Common myeloid progenitor, CD34-positive (primary cell): ENCODE measurements at regions not wholly inside any gene's neighbourhood (a gene's known extent, or its start where the extent isn't known, plus 50 kb on each side); places are given as distances from the start of the nearest gene placed in this dataset.

Experiments
- CTCF ChIA-PET: fragments of 350-600 bp; sonication (Branson Sonifier 250); formaldehyde crosslinking; loops from one replicate; lab custom pipeline; 2021; ENCODE audit warnings: antibody characterized with exemption; lab: Charles Lee
- POLR2A ChIA-PET: fragments of 350-600 bp; sonication (Branson Sonifier 250); formaldehyde crosslinking; loops from one replicate; lab custom pipeline; 2021; ENCODE audit warnings: antibody characterized with exemption; lab: Charles Lee
- DNase-seq, 3 donors: peaks; one replicate each; pipeline versions ENCODE4 v3.0.0 to v3.0.0-alpha.2; 2013
- H3K27ac ChIP-seq, 2 experiments: 1 replicate in 1 of 2; 2 replicates in 1 of 2; pipeline ENCODE4 v1.7.0; 2013; ENCODE audit warnings: inconsistent platforms in 2 of 2, low read length in 2 of 2, mild to moderate bottlenecking in 2 of 2, low read depth in 1 of 2, moderate library complexity in 1 of 2; ENCODE audit not compliant: severe bottlenecking in 2 of 2, insufficient read depth in 1 of 2, poor library complexity in 1 of 2
- H3K27me3 ChIP-seq, 5 experiments: replicated peaks in 2 of 5; 1 replicate in 3 of 5; 2 replicates in 2 of 5; pipeline versions ENCODE4 v1.6.1 to v1.7.0; 2013; ENCODE audit warnings: low read length in 4 of 5, mild to moderate bottlenecking in 2 of 5, moderate library complexity in 2 of 5, inconsistent platforms in 1 of 5; ENCODE audit not compliant: insufficient read depth in 5 of 5, control insufficient read depth in 4 of 5
- H3K36me3 ChIP-seq, 4 experiments: 1 replicate in 2 of 4; 2 replicates in 2 of 4; pipeline versions ENCODE4 v1.6.1 to v1.7.0; 2013; ENCODE audit warnings: low read length in 3 of 4, control low read depth in 1 of 4, mild to moderate bottlenecking in 1 of 4; ENCODE audit not compliant: control insufficient read depth in 4 of 4, insufficient read depth in 4 of 4
- H3K4me1 ChIP-seq, 4 experiments: 1 replicate in 3 of 4; 2 replicates in 1 of 4; pipeline versions ENCODE4 v1.6.1 to v1.7.1; 2013; ENCODE audit warnings: low read length in 3 of 4, mild to moderate bottlenecking in 3 of 4, control low read depth in 1 of 4, inconsistent platforms in 1 of 4, moderate library complexity in 1 of 4; ENCODE audit not compliant: control insufficient read depth in 4 of 4, insufficient read depth in 4 of 4; ENCODE audit errors: control extremely low read depth in 1 of 4
- H3K4me3 ChIP-seq, 7 experiments: 1 replicate in 4 of 7; 2 replicates in 3 of 7; pipeline versions ENCODE4 v1.5.1 to v1.7.0; 2013; ENCODE audit warnings: mild to moderate bottlenecking in 7 of 7, low read length in 6 of 7, moderate library complexity in 6 of 7, inconsistent platforms in 2 of 7, low read depth in 2 of 7, control low read depth in 1 of 7; ENCODE audit not compliant: insufficient read depth in 4 of 7, control insufficient read depth in 1 of 7; ENCODE audit errors: extremely low read depth in 1 of 7
- H3K9me3 ChIP-seq, 5 experiments: 1 replicate in 4 of 5; 2 replicates in 1 of 5; pipeline versions ENCODE4 v1.6.1 to v1.7.1; 2013; ENCODE audit warnings: low read length in 4 of 5, mild to moderate bottlenecking in 2 of 5, inconsistent platforms in 1 of 5, low read depth in 1 of 5, moderate library complexity in 1 of 5; ENCODE audit not compliant: control insufficient read depth in 4 of 5, insufficient read depth in 2 of 5; ENCODE audit errors: control extremely low read depth in 1 of 5
- WGBS: methylation state at CpG from one replicate; pipeline ENCODE4 v1.1.5; 2013; ENCODE audit not compliant: insufficient coverage; 5-methylcytosine and 5-hydroxymethylcytosine counted together

GRCh38 chr7:31284106-31284505 lies 56.4 kb downstream of the NEUROD6 start:
- WGBS = 60% methylated on average over 4 of the region's 4 CpGs
- ChIA-PET CTCF (no interaction called here), POLR2A (no interaction called here)

GRCh38 chr7:31271641-31272405 lies 68.7 kb downstream of the NEUROD6 start:
- WGBS = 95% methylated on average over 4 of the region's 5 CpGs
- no peak for DNase-seq
- CTCF ChIA-PET = no interaction called here

More at GRCh38 chr7:31284106-31284505, 56.4 kb downstream of the NEUROD6 start:
- H3K4me1 ChIP-seq = no peaks in the 10 kb centered on the region
- H3K4me3 ChIP-seq = no peak overlapping the region
- no peaks in the 10 kb centered on the region for H3K27me3 ChIP-seq
- no peak overlapping the region for H3K27ac ChIP-seq
- DNase-seq = no peak
- H3K36me3 ChIP-seq = no peaks in the 10 kb centered on the region
- no peaks in the 10 kb centered on the region for H3K9me3 ChIP-seq

GRCh38 chr7:31267486-31267885 lies 73.0 kb downstream of the NEUROD6 start:
- H3K4me1 ChIP-seq = no peaks in the 10 kb centered on the region
- whole genome bisulfite sequencing = 50% methylated on average over 1 of the region's 1 CpG
- peaks cover 0 to 2% (median 0%) of the 10 kb centered on the region in 5 experiments for H3K27me3 ChIP-seq
- no peak overlapping the region for H3K27ac ChIP-seq
- DNase-seq = no peak
- ChIA-PET POLR2A (no interaction called here), CTCF (interaction anchor here (1.3 kb wide), 1 partner anchor 106 kb away, joined by 3 read pairs; no protein-coding TSS in a partner anchor)
- no peaks in the 10 kb centered on the region for H3K9me3 ChIP-seq
- H3K4me3 ChIP-seq = no peak overlapping the region
- no peaks in the 10 kb centered on the region for H3K36me3 ChIP-seq

More at GRCh38 chr7:31271641-31272405, 68.7 kb downstream of the NEUROD6 start:
- POLR2A ChIA-PET = no interaction called here
- Histone ChIP-seq H3K4me1 (no peaks in the 10 kb centered on the region), H3K4me3 (no peak overlapping the region), H3K27ac (no peak overlapping the region), H3K36me3 (no peaks in the 10 kb centered on the region), H3K9me3 (no peaks in the 10 kb centered on the region), H3K27me3 (no peaks in the 10 kb centered on the region)

GRCh38 chr7:31263338-31263737 lies 77.2 kb downstream of the NEUROD6 start:
- Histone ChIP-seq H3K27ac (no peak overlapping the region), H3K36me3 (no peaks in the 10 kb centered on the region), H3K9me3 (no peaks in the 10 kb centered on the region), H3K4me3 (no peak overlapping the region), H3K27me3 (peaks cover 0 to 8% (median 0%) of the 10 kb centered on the region in 5 experiments), H3K4me1 (no peaks in the 10 kb centered on the region)
- ChIA-PET CTCF (no interaction called here), POLR2A (no interaction called here)
- WGBS = 60% methylated on average over 1 of the region's 2 CpGs
- DNase-seq = no peak

GRCh38 chr7:31261341-31261740 lies 79.2 kb downstream of the NEUROD6 start:
- WGBS = 49% methylated on average over 7 of the region's 7 CpGs
- CTCF ChIA-PET = no interaction called here
- peaks cover 0 to 3% (median 0%) of the 10 kb centered on the region in 5 experiments for H3K9me3 ChIP-seq
- no peak overlapping the region for H3K27ac ChIP-seq
- no peaks in the 10 kb centered on the region for H3K4me1 ChIP-seq
- no peak overlapping the region for H3K4me3 ChIP-seq
- POLR2A ChIA-PET = no interaction called here
- H3K27me3 ChIP-seq = peaks cover 0 to 8% (median 0%) of the 10 kb centered on the region in 5 experiments
- H3K36me3 ChIP-seq = no peaks in the 10 kb centered on the region
- DNase-seq = no peak

GRCh38 chr7:31260851-31261250 lies 79.7 kb downstream of the NEUROD6 start:
- peaks cover 0 to 8% (median 0%) of the 10 kb centered on the region in 5 experiments for H3K27me3 ChIP-seq
- no peaks in the 10 kb centered on the region for H3K4me1 ChIP-seq
- no peak for DNase-seq
- H3K36me3 ChIP-seq = no peaks in the 10 kb centered on the region
- ChIA-PET POLR2A (no interaction called here), CTCF (no interaction called here)
- no peak overlapping the region for H3K27ac ChIP-seq
- H3K4me3 ChIP-seq = no peak overlapping the region
- peaks cover 0 to 4% (median 0%) of the 10 kb centered on the region in 5 experiments for H3K9me3 ChIP-seq

- no peak overlapping the region for H3K27ac ChIP-seq
- WGBS = 100% methylated on average over 1 of the region's 2 CpGs
- H3K9me3 ChIP-seq = peaks cover 0 to 4% (median 0%) of the 10 kb centered on the region in 5 experiments
- no peak for DNase-seq
- ChIA-PET POLR2A (no interaction called here), CTCF (no interaction called here)
- H3K4me1 ChIP-seq = no peaks in the 10 kb centered on the region
- peaks cover 0 to 8% (median 0%) of the 10 kb centered on the region in 5 experiments for H3K27me3 ChIP-seq
- no peaks in the 10 kb centered on the region for H3K36me3 ChIP-seq
- no peak overlapping the region for H3K4me3 ChIP-seq
Observed at GRCh38 chr7:31258391-31258790, 82.1 kb downstream of the NEUROD6 start.
